Fibroblast of lung (primary cell): ENCODE measurements at regions not wholly inside any gene's neighbourhood (a gene's known extent, or its start where the extent isn't known, plus 50 kb on each side); places are given as distances from the start of the nearest gene placed in this dataset.

Source experiments
- EZH2 ChIP-seq: IDR thresholded peaks from 2 replicates; pipeline ENCODE4 v1.5.1; 2012; ENCODE audit warnings: low read length, control low read depth, mild to moderate bottlenecking; ENCODE audit errors: missing control alignments
- TF ChIP-seq, protein P1 (sequence below), 2 donors: IDR thresholded peaks in 1 of 2; conservative IDR thresholded peaks in 1 of 2; 1 replicate in 1 of 2; 2 replicates in 1 of 2; pipeline ENCODE4 v1.5.1; 2011 to 2012; ENCODE audit warnings: low read length in 2 of 2, control low read depth in 1 of 2, inconsistent platforms in 1 of 2, low read depth in 1 of 2, mild to moderate bottlenecking in 1 of 2

DNA sequence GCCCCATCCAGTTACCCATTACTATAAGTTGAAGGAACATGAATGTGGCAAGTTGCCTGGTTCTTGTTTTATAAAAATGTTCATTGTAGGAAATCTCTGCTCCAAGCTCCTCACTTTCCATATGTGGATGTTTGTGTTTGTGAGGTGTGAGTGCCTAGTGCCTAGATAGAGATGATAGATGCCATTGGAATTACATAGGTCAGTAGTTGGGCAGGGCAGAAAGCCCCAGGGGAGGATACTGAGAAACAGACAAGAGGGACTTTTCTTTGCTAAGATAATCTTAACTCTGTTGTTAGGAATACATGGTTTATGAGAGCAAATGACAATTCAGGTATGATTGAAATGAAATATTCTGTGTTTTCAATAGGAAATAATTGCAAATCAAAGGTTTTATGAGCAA, 226.3 kb upstream of the GRIP1 start:
- TF ChIP-seq EZH2, result no peak
- TF ChIP-seq, protein P1, sequence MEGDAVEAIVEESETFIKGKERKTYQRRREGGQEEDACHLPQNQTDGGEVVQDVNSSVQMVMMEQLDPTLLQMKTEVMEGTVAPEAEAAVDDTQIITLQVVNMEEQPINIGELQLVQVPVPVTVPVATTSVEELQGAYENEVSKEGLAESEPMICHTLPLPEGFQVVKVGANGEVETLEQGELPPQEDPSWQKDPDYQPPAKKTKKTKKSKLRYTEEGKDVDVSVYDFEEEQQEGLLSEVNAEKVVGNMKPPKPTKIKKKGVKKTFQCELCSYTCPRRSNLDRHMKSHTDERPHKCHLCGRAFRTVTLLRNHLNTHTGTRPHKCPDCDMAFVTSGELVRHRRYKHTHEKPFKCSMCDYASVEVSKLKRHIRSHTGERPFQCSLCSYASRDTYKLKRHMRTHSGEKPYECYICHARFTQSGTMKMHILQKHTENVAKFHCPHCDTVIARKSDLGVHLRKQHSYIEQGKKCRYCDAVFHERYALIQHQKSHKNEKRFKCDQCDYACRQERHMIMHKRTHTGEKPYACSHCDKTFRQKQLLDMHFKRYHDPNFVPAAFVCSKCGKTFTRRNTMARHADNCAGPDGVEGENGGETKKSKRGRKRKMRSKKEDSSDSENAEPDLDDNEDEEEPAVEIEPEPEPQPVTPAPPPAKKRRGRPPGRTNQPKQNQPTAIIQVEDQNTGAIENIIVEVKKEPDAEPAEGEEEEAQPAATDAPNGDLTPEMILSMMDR (conservative IDR thresholded peaks at IDR 0.05 in 1 of 2, IDR thresholded peaks at IDR 0.05 in 1 of 2; ENCODE audit: low read depth in 1 of 2, low read length in 2 of 2), result no peak
